PC-9 (cell line): ENCODE measurements at regions not wholly inside any gene's neighbourhood (a gene's known extent, or its start where the extent isn't known, plus 50 kb on each side); places are given as distances from the start of the nearest gene placed in this dataset.

Source experiments
- CTCF ChIP-seq: fragments of 200-600 bp; sonication (generic); conservative IDR thresholded peaks from 2 replicates; pipeline ENCODE4 v1.6.1; 2017; ENCODE audit warnings: mixed run types, antibody characterized with exemption, mild to moderate bottlenecking, moderate library complexity
- EZH2 ChIP-seq: fragments of 200-600 bp; sonication (generic); IDR thresholded peaks from 2 replicates; pipeline ENCODE4 v1.8.0; 2017; ENCODE audit warnings: antibody characterized with exemption, low read depth

GRCh38 chr6:165854061-165854862 lies 191.2 kb upstream of the PDE10A start:
- TF ChIP-seq CTCF, result no peak
- TF ChIP-seq EZH2, result no peak
